Superior temporal gyrus (tissue), 1 donor: ENCODE measurements at regions not wholly inside any gene's neighbourhood (a gene's known extent, or its start where the extent isn't known, plus 50 kb on each side); places are given as distances from the start of the nearest gene placed in this dataset.
A peak's percentile ranks its signal among the peaks of the same experiment; 100 is the strongest.
"Not testable (repeated sequence)": the region's sequence is repeated elsewhere in the genome, so short reads cannot be mapped to it uniquely, and the experiment has no call there.

Source experiments
- DNase-seq: peaks from one replicate; pipeline ENCODE4 v3.0.0-alpha.2; 2016; ENCODE audit errors: extremely low spot score

DNA sequence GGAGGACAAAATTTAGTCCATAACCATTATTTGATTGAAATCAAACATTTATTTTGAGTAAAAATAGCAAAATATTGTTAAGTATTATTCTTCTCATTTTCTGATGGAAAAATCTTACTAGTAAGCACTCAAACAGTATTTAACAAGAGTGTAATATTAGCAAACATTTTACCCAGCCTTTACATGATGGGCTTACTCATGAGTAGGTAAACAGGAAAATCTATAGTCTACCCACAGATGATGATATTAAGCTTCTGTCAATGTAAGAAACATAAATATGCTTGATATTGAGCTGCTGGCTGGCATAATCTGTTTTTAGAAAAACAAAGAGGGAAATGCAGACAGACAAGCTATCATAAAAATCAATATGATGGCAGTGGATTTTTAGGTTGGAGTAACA, 418.5 kb upstream of the COX7C start:
- no peak for DNase-seq

DNA sequence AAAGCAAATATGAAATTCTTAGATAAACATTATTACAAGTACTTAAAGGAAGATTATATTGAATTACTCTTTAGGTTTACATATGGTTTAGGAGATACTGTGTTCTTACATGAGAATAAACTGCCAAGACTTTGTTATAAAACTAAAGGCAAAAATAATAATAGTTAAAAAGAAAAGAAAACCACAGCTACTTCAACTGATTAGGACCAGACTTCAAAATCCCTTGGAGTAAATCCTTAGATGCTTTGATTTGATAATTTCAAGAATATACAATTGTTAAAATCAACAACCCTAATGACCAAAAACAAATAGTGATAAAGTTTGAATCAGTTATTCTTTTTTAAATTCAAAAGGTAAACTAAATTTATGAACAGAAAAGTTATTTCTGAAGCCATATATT, 389.6 kb upstream of the COX7C start:
- no peak for DNase-seq

DNA sequence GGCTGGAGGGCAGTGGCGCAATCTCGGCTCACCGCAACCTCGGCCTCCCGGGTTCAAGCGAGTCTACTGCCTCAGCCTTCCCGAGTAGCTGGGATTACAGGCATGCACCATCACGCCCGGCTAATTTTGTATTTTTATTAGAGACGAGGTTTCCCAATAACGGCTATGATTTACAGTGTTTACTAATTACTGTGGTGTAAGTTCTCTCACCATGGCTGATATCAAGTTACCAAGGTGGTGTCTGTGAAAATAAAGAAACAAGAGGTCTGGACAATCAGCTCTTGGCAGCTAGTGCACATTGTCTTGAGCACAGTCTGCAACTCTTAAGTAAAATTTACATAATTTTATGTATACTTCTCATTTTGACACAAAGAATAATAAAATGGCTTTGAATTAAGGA, 385.5 kb upstream of the COX7C start:
- no peak for DNase-seq

DNA sequence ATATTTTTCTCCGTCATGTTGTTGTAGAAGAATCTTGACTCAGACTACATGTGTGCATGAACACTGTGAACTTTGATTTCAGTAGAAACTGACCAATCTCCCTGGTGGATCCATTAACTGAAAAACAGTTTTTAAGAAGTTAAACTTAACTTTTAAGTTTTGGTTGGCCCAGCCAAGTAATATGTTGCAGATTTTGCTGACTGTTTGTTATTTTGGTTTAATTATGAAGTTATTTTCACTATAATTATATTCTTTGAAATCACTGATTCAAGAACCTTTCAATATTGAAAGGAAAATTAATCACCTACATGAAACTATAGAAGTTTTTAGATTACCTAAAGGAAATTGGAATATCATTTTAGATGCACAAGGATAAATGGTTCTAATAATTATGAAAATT, 373.6 kb upstream of the COX7C start:
- DNase-seq, result no peak

DNA sequence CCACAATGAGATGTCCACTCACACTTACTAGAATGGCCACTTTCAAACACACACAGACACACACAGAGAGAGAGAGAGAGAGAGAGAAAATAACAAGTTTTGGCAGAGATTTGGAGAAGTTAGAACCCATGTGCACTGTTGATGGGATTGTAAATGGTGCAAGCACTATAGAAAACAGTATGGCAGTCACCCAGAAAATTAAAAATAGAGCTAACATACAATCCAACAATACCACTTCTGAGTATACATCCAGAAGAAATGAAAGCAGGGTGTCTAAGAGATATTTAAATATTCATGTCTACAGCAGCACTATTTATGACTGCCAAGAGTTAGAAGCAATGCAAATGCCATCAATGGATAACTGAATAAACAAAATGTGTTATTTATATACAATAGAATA, 359.9 kb upstream of the COX7C start:
- no peak for DNase-seq

DNA sequence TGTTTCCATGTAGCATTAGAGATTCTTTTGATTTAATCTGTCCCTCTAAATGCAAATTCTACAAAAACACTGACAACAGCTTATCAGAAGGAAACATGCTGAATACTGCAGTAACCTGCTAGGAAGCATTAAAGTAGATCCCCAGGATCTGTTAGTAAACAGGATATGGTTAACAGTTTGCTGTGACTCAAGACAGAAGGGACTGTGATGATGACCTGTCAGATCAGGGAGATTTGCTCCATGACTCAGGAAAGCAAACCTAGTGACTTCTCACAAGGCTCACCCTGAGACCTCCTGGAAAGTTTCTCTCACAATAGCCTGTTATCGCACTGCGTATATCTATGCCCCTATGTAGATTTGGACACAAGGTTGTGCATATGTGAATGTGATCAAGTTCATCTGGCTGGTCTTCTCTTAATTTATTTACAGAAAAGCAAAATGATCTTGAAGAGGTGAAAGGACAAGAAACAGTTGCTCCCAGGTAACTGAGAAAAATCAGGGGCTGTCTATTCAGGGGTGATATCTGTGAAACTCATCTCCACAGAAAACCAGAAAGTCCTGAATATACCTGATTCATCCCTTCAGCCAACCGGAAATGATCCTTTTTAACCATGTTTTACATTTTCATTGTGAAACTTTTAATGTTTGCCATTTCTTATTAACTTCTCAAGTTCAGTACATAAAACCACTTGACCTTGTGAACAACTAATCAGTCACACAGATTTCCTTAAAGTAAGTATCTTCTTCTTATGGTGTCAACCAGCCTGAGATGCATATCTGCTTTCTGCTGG, 333.1 kb upstream of the COX7C start:
- not testable (repeated sequence) for DNase-seq

DNA sequence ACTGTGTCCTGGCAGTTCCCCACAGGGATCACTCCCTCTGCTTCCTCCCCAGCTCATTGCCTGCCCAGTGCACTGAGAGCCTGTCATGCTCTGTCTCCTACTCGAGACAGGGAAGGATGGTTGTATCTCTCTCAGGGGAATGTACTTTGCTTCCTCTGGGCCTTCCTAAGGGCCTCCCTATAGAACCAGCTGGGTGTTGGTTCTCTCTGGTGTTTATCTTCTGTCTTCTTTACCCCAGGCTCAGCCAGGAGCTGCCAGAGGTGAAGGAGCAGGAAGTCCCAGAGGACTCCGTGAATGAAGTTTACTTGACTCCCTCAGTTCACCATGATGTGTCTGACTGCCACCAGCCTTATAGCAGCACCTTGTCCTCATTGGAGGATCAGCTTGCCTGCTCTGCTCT, 330.3 kb upstream of the COX7C start:
- not testable (repeated sequence) for DNase-seq

DNA sequence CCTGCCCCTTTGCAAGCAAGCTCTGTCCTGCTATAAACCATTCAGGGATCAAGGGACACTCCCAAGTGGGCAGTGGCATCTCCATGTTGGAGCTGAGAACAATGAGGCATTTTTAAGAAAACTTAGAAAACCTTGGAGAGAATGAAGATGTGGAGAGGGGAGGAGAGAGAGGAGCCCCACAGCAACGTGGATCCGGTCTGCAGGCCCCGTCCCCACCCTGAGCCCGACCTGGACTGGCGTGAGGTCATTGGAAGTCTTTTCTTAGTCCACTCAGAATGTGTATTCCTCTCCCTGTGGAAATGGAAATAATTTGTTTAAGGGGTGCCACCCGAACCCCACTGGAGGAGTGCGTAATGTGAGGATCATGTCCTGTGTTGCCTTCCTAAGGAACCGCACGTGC, 328.0 kb upstream of the COX7C start:
- DNase-seq, result not testable (repeated sequence)

DNA sequence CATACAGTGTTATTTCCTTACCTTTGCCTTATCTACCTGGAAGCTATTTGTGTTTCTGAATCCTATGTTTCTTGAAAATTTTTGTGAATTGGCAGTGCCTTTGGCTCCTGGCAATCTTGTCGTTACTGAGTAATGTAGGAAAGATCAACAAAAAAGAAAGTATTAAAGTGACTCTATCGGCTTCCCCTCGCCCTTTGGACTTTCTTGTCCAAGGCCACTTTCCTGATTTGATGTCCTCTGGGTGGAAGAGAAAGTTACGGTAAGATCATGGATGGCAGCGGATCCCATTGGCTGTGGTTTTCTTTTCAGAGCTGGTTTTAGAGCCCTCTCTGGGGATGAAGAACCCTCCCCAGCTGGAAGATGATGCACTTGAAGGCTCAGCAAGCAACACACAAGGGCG, 324.9 kb upstream of the COX7C start:
- DNase-seq, result not testable (repeated sequence)

DNA sequence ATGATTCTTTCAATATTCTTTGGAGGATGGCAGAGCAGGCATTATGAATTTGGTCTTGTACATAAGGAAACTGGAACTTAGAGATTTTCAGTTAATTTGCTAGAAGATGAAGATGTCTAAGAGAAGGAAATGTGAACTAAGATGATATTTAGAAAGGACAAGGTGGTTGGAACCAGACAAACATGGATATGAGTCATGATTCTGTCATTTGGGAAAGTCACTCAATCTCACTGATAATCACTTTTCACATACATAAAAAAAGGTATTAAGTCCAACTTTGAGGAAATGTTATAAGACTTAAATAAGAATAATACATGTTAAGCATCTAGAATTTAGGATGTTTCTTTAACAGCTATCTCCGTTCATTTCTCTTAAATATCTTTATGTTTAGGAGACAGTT, 315.1 kb upstream of the COX7C start:
- DNase-seq, result not testable (repeated sequence)

DNA sequence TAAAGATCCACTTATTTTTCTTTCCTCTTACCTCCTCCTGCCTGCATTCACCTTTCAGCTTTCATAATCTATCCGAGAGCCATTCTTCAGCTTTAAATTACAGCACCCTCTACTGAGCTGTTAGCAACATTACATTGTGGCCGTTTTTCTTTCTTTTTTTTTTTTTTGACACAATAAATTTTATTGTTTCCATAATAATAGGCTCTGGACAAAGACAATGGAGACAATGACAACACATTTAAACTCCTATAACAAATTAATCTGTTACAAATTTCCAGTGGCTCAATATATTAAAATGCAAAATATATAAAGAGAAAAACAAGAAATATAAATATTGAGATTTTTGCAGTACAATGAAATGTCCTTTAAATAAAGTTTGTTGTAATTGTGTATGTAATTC, 312.7 kb upstream of the COX7C start:
- DNase-seq, result peak; percentile 81

DNA sequence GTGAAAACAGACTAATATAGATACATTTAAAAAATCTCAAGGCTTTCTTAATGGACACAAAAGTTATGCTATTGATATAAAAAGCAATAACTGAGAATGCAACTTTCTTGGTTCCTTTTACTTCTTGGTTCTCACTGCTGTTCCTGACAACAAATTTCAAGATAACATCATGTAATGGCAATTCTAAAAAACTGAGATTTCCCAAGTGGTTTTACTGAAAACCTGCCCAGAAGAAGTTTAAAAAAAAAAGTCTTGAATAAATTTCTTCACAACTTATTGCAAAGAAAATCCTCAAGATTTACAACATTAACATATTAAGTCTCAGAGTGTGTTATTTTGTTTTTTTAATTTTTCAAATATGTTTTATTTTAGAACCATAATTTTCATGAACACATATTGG, 302.8 kb upstream of the COX7C start:
- DNase-seq, result no peak

DNA sequence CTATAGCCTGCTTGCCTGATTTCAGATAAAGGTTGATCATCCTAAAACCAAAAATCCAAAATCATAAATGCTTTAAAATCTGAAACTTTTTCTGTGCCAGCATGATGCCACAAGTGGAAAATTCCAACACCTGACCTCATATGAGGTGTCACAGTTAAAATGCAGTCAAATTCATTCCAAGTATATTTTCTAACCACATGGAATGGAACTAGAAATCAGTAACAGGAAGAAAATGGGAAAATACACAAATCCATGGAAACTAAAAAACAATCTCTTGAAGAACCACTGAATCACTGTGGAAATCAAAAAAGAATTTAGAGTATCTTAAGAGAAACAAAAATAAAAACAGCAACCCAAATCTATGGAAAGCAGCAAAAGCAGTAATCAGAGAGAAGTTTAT, 297.5 kb upstream of the COX7C start:
- DNase-seq, result no peak

DNA sequence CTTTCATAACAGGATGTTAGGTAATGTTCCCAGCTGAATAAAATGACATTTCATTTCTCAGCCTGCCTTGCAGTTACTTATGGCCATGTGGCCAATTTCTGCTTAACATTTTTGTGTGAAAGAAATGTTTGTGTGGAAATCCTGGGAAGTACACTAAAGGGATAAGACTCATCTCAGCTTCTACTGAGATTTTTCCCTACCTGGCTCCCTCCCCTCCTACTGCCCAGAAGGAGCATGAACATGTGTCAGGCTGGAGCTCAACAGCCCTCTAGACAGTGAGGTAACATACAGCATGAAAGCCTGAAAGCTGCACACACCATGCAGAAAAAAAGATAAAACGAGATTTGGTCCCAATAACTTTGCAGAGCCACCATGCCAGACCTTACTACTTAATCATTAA, 288.4 kb upstream of the COX7C start:
- DNase-seq, result no peak

DNA sequence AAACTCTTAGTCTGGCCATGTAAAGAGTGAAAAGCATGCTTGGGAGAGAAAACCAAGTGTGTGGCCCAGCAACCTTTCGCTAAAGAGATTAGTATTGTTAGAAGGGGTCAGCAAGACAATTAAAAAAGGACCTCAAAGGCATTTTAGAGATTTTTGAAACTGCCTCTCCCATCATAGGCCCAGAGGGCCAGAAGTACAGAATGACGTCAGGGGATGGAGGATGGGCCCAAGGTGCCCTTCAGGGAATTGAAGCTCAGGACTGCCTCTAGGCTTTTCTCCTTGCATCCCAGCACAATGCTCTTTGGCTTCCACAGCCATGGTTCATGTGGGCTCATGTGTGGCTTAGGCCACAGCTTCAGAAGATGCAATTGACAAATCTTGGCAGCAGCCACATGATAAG, 287.0 kb upstream of the COX7C start:
- no peak for DNase-seq

DNA sequence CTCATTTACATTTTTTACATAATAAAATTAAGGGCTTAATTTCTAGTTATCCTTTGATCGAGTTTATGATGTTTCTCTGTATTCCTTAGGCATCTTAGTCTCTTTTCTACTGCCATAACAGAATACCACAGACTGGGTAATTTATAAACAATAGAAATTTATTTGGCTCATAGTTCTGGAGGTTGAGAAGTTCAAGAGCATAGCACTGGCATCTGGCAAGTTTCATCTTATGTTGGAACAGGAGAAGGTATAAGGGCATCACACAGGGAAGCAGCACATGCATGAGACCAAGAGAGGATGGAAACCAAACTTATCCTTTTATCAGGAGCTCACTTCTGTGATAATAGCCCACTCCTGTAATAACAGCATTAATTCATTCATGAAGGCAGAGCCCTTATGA, 284.9 kb upstream of the COX7C start:
- DNase-seq, result no peak

DNA sequence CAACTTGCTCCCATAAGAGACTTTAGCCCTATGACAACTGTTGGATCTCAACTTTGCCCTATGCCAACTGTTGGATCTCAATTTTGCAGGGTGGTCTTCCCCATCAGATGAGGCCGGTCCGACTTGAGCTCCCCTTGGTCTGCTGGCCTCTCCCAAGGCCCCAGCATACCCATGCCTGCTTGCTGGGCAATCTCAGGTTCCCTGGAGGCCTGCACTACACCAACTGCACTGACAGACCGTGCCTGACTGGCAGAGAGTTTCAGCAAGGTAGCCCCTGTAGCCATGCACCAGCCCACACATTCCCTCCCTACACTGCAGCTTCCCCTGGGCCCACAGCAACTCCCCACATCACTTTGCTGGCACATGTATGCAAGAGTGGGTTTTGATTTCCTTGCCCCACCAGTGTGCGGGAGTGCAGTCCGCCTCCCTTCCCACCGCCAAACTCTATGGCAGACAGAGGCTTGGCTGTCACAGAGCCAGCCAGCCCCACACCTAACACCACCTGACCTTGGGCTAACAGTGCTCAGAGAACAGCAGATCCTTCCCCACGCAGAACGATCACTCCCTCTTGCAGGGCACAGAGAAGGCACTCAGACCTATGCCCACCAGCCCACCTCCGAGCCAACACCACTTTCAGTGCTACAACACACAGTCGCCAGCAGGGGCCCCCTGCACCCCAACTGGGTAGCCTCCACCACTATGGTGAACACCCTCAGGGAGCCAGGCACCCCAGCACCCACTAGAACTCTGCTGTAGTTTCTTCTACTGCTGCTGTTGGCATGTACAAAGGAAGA, 279.9 kb upstream of the COX7C start:
- DNase-seq, result no peak

DNA sequence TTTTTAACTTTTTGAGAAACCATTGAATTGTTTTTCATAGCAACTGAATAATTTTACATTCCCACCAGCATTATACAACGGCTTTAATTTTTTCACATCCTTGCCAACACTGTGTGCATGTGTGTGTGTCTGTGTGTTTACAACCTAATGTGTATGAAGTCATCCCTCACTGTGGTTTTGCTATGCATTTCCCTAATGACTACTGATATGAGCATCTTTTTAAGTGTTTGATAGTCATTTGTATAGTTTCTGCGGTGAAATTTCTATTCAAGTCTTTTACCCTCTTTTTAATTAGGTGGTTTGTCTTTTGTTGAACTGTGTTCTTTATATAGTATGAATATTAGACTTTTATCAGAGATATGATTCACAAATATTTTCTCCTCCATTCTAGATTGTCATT, 263.1 kb upstream of the COX7C start:
- DNase-seq, result no peak

DNA sequence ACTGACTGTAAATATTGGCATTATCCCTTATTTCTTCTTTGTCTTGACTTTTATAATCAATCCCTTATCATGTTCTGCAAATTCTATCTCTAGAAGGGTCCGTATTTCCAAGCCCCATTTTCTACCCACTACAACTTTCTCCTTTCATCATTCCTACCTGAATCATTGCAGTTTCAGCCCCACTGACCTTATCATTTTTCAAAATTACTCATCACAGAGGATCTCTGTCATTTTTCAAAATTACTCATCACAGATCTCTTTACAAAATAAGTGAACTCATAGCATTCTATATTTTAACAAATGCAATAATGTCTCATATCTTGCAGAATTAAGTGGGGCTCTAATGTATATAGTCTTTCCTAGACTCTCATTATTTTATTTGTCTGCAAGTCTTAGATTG, 256.9 kb upstream of the COX7C start:
- no peak for DNase-seq

DNA sequence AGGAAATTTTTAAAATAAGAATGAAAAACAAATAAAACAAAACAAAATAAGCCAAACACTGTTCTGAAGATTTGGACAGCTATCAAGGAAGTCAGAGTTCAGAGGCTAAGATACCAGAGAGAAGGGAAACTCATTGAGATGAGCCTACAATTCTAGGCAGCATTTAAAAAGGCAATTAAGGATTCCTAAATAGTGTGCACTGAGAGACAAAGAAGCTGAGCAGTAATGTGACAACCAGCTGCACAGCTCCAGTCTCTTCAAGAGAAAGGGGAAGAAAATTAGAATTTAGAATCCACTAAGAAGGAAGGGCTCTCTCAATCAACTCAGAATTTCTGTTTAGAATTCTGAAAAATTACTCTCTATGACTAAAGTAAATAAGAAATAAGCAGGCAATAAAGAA, 246.7 kb upstream of the COX7C start:
- DNase-seq, result no peak

DNA sequence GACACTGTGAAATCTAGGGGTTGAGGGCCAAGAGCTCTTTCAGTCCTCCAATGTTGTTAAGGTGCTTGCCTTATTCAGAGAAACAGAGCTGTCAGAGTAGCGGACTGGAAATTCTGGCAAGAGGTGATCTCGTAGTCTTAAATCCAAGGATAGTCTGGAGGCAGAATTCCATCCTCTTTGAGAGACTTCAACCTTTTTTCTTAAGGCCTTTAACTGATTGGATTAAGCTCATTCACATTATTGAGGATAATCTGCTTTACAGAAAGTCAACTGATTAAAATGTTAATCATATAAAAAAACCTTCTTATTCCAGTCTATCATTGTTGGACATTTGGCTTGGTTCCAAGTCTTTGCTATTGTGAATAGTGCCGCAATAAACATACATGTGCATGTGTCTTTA, 243.1 kb upstream of the COX7C start:
- DNase-seq, result no peak

DNA sequence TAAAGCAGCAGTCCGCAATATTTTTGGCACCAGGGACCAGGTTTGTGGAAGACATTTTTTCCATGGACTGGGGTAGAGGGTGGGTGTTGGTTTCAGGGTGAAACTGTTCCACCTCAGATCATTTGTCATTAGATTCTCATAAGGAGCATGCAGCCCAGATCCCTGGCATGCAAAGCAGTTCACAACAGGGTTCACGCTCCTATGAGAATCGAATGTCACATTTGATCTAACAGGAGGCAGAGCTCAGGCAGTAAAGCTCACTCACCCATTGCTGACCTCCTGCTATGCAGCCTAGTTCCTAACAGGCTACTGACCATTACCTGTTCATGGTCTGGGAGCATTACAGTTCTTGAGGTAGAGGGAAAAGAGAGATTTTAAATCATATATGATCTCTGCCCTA, 241.5 kb upstream of the COX7C start:
- DNase-seq, result no peak

DNA sequence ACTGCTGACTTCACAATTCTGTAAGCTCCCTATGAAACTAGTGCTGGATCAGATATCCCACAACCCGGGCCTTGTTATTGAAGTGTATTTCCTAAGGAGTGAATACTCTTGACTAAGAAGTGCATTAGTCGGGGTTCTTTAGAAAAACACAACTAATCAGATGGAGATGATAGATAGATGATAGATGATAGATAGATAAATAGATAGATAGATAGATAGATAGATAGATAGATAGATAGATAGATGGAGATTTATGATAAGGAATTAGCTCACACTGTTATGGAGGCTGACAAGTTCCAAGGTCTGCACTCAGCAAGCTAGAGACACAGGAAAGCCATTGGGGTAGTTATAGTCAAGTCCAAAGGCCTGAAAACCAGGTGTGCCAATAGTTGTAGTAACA, 214.6 kb upstream of the COX7C start:
- DNase-seq, result no peak
